Stimulated activated CD4-positive, alpha-beta T cell treated with anti-CD3 and anti-CD28 coated beads, TNF-alpha, amount 100 ng/mL, for 1 hour (primary cell): ENCODE measurements at regions not wholly inside any gene's neighbourhood (a gene's known extent, or its start where the extent isn't known, plus 50 kb on each side); places are given as distances from the start of the nearest gene placed in this dataset.
"Not testable (repeated sequence)": the region's sequence is repeated elsewhere in the genome, so short reads cannot be mapped to it uniquely, and the experiment has no call there.

Experiments
- DNase-seq, 3 donors: peaks; one replicate each; pipeline ENCODE4 v3.0.0-alpha.2; 2020; ENCODE audit warnings: low read depth in 3 of 3, low spot score in 1 of 3

DNA sequence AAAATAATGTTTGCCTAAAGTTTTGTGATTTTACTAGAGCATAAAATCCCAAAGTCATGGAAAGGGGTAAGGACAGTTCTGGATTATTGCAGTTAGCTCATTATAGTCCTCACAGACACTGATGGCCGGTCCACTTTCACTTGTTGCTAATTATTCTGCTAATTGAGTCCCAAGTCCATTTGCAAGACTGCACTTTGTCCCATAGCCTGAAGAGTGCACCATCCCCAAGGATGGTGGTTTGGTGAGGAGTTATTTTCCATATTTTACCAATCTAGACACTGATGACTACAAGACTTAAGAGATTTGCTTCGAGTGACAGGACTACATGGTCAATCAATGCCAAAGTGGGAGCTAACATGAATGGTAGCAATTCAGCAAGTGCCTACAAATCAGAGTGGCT is 181.8 kb upstream of the CACNA2D1 start:
- no peak for DNase-seq

DNA sequence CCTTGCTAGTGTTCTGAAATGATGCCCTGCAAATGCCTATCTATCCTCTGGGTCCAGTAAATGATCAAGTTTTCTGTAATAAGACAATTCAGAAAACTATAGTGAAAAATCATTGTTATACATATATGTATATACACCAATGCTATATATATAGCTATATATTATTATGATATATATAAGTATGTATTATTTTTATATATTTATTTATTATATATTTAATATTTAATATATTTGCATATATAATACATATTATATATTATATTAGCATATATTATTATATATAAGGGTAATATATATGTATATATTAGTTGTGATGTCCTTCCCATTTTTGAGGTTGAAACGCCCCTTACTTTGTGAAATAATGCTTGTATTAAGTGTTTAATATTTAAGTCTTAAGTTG is 181.4 kb upstream of the CACNA2D1 start:
- DNase-seq = no peak

DNA sequence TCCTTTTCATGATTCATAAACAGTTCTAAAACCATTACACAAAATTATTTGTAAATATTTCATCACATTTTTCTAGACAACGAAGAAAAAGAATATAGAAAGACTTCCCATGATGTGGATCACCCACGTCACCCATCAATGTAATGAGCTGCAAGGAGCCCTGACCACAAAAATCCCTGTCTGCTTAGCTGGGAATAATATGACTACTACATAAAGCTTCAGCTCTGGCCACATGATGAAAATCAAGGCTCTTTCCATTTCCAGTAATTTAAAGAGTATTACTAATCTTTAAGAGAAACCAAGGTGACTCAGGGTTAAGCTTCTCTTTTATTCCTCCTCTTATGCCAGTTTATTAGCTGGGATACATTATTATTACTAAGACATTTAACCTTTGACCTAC is 180.8 kb upstream of the CACNA2D1 start:
- DNase-seq = no peak

DNA sequence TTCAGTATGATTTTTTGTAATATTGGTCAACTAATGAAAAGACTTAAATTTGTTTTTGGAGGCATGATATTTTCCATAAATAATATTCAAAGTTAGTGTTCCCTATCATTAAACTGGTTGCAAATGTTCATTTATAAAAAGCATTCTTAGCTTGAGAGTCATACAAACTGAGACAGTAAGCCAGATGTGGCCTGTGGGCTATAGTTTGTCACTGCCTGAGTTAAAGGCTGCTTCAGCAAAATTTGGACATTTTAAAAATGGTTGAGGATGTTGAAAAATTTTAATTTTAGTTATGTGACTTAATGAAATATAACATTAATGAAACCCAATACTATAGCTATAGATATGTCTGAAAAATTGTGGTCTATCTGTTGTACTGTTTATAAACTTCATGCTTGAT is 180.2 kb upstream of the CACNA2D1 start:
- DNase-seq = no peak

DNA sequence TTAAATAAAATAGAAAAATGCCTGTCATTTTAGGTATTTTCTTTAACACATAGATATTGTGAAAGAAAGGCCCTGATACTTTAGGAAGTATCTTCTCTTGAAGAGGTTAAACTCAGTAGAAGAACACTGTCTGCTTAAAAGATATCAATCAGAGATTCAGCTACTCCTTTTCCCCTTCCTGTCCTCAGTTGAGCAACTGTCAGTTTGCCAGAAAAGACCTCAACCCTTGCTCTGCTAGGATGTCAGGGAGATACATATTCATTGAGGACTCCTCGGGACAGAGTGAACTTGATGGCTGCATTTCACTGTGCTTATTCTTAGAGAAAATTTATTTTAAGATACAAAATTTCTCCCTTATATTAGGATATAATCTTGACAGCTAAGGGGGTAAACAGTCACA is 173.6 kb upstream of the CACNA2D1 start:
- DNase-seq = no peak

DNA sequence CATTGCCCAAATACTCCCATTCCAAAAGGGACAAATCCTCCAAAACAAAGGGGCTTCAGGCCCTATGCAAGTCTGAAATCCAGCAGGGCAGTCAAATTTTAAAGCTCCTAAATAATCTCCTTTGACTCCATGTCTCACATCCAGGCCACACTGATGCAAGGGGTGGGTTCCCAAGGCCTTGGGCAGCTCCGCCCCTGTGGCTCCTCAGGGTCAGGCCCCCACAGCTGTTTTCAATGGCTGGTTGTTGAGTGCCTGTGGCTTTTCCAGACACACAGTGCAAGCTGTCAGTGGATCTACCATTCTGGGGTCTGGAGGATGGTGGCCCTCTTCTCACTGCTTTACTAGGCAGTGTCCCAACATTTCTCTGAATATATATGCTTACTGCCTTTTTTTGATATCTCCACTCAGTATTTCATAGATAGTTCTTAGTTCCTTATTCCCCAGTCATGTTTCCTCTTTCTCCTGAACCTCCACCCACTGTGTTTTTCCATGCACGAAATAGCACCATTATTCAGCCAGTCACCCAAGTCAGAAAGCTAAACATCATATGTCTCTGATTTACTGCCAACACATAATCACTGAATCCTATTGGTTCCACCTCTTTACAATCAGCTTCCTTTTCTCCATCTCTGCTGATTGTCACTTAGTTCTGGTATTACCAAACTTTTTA is 172.6 kb upstream of the CACNA2D1 start:
- no peak for DNase-seq

DNA sequence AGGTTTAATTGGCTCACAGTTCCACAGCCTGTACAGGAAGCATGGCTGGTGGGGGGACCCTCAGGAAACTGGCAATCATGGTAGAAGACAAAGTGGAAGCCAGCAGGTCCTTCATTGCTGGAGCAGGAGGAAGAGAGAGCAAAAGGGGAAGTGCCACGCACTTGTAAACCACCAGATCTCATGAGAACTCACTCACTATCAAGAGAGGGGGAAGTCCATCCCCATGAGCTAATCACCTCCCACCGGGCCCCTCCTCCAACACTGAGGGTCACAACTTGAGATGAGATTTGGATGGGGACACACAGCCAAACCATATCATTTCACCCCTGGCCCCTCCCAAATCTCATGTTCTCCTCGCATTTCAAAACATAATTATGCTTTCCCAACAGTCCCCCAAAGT is 171.9 kb upstream of the CACNA2D1 start:
- no peak for DNase-seq

DNA sequence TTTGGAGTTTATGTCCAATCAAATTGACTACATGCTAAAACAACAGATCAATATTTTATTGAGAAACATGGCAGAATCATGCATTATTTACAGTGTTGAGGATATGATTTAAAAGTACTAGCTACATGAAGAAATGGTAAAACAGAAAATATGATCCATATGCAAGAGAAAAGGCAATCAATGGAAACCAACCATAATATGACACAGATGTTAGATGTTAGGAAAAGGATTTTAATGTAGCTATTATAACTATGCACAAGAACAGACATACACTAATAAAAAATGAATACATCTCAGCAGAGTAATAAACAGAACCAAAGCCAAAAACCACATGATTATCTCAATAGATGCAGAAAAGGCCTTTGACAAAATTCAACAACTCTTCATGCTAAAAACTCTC is 166.2 kb upstream of the CACNA2D1 start:
- no peak for DNase-seq

DNA sequence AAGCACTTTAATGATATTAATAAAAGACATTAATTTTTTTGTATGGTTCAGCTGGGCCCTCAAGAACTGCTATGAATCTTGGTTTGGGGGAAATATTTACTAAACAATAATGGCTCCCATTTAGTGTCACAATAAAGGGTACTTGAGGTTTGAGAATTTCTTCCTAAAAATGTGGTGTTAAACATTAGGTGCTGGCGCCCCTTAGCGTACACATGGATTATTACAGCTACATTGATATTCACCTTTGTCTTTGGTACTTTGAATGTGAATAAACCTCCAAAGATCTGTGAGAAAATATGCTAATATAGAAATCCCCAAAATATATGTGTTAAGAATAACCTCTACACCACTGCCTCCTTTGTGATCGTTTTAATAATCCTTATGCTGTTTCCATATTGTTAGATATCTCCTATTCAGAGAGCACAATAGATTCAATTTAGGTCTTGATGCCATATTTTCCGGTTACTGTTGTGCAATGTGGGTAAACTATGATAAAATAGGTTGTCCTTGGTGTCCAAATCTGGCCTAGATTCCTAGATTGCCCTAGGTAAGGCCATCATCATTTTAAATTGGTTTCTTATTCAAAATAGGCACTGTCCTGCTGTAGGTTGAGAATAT is 161.8 kb upstream of the CACNA2D1 start:
- no peak for DNase-seq

DNA sequence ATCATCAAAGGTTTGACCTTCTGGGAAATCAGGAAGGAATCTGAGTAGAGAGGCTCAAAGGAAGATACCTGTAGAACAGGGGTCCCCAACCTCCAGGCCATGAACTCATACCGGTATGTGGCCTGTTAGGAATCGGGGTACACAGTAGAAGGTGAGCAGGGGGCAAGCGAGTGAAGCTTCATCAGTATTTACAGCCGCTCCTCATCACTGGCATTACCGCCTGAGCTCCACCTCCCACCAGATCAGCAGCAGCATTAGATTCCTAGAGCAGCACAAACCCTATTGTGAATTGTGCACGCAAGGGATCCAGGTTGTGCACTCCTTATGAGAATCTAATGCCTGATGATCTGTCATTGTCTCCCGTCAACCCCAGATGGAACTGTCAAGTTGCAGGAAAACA is 158.5 kb upstream of the CACNA2D1 start:
- no peak for DNase-seq

DNA sequence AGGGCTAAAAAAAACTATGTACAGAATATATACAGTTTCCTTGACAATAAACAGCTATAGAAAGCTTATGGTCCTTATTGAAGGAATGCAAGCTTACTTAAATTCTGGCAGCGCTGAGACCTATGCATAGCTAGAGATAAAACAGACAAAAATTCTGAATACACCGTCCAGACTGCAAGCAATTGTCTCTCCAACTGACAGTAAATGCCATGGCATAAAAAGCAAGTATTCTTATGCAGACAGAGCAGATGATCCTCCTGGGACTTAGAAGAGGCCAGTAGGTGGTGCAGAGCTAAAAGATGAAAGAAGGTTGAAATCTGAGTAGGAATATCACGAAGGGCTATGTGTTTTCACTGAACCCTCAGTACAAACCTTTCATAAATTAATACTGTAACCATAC is 157.0 kb upstream of the CACNA2D1 start:
- no peak for DNase-seq

DNA sequence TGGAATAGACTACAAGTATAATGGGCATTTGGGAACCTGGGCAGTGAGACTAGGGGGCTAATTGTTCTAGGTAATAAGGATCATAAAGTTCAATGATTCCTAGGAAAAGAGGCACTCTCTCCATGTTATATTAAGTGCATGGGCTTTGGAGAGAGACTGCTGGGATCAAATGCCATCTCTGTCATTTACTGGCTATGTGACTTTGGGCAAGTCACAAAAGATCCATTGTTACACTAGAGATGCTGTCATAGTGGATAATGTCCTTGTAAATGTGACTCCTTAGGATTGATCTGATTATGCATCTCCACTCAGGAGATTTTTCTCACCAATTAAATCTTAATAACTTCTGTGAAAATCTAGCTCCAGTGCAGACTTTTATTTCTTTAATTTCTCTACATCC is 156.3 kb upstream of the CACNA2D1 start:
- no peak for DNase-seq

DNA sequence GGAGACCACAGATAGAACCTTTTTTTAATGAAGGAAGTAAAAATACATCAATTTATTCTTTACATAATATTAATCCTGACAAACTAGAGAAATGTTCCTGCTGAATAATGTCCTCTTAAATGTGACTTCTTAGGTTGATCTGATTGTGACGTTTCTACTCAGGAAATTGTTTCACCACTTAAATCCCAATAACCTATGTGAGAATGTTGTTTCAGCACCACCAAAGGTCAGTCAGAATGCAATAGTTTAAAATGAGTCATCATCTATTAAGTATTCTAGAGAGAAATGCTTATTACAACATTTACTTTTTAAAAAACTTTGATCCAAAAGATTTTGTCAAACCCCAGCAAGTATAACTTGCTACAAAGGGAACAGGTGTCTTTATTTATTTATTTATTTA is 155.4 kb upstream of the CACNA2D1 start:
- no peak for DNase-seq

DNA sequence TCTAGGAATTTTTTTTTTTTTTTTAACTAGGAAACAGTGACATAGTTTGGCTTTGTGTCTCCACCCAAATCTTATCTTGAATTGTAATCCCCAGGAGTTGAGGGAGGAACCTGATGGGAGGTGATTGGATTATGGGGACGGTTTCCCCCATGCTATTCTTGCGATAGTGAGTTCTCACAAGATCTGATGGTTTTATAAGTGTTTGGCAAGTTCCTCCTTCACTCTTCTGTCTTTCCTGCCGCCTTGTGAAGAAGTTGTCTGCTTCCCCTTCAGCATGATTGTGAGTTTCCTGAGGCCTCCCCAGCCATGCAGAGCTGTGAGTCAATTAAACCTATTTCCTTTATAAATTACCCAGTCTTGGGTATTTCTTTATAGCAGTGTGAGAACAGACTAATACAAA is 152.2 kb upstream of the CACNA2D1 start:
- not testable (repeated sequence) for DNase-seq

DNA sequence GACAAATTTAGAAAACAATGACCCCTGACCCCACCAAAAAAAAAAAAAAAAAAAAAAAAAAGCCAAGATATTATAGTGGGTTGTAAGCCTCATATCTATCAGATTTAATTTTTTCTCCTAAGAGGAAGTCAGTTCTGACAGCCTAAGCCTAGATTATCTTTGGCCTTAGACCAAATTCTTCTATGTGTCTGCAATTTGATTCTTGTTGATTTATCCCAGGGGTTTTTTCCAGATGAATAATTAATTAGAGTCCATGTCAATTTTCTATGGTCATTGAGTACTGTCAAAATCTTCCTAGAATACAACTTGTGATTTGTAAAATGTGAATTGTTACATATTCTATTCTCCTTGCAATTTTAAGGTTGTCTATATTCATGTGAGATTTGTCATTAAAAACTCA is 151.6 kb upstream of the CACNA2D1 start:
- no peak for DNase-seq

DNA sequence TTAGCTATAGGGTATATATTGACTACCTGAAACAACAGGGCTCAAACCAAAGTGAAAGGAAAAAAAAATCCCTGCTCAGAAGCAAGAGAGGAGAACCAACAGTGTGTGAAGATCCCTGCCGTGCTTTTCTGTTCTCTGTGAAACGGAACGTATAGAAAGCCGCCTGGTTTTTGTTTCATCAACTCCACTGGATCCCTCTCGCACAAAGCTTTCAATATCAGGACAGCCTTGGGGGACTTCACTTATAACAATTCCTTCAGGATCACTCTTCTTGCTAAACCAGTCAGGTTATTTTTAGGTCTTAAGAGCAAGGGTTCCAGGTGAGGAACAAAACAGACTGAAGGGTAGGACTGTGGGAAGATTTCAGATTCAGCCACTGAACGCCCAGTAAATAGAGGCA is 151.1 kb upstream of the CACNA2D1 start:
- no peak for DNase-seq

DNA sequence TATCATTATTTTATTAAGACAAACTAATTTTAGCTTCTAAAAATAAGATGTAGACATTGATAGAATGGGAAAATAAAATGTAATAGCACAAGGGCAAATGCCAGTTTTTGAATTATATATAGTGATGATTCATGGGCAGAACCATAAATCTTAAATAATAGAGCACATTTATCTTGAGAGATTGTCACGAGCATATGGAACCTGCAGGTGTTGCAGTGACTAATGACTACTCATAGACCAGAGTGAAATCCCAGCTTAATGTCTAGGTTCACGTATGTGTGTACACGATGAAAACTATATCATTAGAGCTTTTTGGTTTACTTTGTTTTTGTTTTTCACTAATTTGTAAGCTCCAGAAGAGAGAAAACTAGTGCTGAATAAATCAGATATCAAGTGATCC is 150.2 kb upstream of the CACNA2D1 start:
- no peak for DNase-seq

DNA sequence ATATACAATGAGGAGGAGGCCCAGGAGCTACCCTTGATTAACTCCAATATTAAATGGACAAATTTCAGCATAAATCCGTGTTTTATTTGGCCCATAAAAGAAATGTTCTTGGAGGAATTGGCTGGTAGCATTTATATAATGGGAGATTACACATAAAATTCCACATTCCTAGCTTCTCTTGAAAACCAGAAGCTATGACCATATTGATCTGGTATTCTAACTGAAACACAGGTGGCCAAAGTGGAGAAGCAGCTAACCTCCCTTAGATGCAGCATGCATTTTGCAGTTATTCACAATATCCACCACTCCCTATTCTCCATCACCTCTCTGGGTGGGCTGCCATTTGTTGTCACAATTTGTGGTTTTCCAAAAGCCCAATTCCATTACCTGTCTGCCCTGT is 148.8 kb upstream of the CACNA2D1 start:
- DNase-seq = no peak

DNA sequence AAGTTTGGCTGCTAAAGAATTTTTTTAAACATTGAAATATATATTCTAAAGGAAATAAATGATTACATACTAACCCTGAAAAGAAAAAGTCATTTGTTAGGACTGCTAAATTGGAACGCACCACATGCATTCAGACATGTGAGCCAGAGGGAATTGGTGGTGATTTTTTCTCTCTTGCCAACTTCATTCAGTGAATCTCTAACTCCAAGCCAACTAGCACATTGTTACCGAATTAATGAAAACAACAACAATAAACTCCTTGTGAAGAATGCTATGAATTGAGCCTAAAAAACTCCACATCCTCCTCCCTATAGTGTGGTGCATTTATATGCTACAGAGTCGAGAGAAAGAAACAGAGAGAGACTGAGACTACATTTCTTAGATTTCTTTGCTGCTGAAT is 135.5 kb upstream of the CACNA2D1 start:
- no peak for DNase-seq

DNA sequence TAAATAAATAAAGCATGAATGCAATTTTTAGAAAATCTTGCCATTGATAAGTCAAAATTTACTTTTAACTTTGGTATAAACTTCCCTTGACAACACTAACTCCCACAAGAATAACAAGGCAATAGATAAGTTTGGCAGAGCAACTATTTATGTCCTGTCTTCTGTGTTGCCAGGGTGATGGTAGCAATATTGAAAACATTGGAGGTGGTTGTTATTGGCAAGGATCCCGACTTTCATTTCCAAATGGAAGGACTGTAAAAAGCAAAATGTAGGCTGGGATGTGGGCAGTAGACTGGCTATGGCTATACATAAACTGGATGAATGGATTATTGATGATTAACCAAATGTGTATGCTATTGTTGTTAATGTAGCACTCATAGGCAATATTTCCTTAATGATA is 134.9 kb upstream of the CACNA2D1 start:
- DNase-seq = no peak

DNA sequence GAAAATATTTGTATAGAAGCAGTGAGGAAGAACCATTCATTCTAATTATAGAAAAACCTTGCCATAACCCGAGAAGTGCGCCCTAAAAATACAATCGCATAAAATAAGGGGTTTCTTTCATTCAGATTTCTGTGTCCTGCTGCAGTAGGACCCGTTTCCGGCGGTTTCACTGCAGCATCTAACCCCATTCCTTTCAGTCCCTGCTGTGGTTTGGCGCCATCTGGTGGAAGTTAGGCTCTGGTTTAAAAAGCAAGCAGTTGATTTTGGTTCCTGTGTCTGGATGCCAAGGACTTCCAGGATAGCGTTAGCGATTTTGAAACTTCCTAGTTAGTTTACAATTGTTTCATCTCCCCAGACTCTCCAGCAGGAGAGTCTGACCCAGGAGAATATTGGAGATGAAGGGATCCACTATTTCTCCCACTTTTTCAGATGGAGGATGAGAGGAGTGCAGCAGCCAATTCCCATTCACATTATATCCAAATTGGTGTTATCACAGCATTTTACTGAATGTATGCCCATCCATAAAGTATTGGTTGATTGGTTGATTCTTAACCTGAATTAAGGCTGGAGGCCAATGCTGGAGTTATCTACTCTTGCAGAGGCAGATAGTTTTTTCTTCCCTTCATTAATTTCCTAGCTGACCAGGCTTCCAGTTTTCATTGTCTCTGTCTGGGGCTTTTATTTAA is 128.8 kb upstream of the CACNA2D1 start:
- peak; percentile 7 to 33 (median 9) for DNase-seq

DNA sequence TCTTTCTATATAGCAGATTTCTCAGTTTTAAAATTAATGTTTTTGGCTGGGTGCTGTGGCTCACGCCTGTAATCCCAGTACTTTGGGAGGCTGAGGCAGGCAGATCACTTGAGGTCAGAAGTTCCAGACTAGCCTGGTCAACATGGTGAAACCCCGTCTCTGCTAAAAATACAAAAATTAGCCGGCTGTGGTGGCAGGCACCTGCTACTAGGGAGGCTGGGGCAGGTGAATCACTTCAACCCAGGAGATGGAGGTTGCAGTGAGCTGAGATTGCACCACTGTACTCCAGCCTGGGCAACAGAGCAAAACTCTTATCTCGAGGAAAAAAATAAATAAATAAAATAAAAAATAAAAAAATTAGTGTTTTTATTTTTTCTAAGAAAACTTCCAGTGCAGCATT is 127.5 kb upstream of the CACNA2D1 start:
- not testable (repeated sequence) for DNase-seq

DNA sequence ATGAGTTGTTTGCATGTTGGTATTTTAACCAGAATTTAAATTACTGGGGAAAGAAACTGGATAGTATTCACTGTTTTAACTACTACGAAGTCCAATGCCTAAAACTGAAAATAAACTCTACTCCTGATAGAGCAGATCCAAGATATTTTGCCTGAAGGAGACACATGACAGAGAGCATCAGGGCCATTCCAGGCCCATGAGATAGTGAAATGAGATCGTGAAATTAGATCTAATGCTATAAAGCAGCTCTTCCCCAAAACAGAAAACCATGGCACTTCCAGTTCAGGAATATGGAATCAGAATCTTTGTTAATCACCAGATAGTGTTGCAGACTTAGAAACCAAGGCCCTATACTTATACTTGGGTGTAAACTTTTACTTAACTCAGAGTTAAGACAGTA is 124.3 kb upstream of the CACNA2D1 start:
- DNase-seq = no peak
